IPS-18c (cell line): ENCODE measurements at regions not wholly inside any gene's neighbourhood (a gene's known extent, or its start where the extent isn't known, plus 50 kb on each side); places are given as distances from the start of the nearest gene placed in this dataset.
"Not testable (repeated sequence)": the region's sequence is repeated elsewhere in the genome, so short reads cannot be mapped to it uniquely, and the experiment has no call there.

Experiments used
- H3K4me3 ChIP-seq: 2 replicates; pipeline ENCODE4 v1.7.0; 2013; ENCODE audit warnings: low read depth, mild to moderate bottlenecking, low read length, moderate library complexity; ENCODE audit not compliant: insufficient read depth
- H3K9me3 ChIP-seq: one replicate; pipeline ENCODE4 v1.6.1; 2013; ENCODE audit warnings: mild to moderate bottlenecking, low read length, moderate library complexity; ENCODE audit not compliant: control insufficient read depth, insufficient read depth

DNA sequence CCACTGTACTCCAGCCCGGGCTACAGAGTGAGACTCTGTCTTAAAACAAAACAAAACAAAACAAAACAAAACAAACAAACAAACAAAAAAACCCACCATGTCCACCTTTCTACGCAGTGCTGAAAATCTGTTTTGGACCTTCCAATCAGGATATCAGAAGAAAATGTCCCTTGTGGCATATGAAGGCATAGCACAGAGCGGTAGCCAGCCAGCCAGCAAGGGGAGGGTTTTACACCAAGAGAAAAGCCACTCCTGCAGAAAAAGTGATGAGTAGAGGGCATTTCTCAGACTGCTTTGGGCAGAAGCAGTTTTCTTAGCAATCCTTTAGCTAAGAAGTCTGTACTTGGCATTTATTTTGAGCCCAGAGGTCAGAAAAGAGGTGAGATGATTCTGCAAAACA is 612.2 kb downstream of the TYW1 start:
- H3K4me3 ChIP-seq: no peak overlapping the region
- peaks cover 27% of the 10 kb centered on the region for H3K9me3 ChIP-seq

- H3K9me3 ChIP-seq: peaks cover 19% of the 10 kb centered on the region
- no peak overlapping the region; the same call in 1 of the 2 replicates for H3K4me3 ChIP-seq
These were observed 614.3 kb downstream of the TYW1 start for GRCh38 chr7:67610897-67611296.

DNA sequence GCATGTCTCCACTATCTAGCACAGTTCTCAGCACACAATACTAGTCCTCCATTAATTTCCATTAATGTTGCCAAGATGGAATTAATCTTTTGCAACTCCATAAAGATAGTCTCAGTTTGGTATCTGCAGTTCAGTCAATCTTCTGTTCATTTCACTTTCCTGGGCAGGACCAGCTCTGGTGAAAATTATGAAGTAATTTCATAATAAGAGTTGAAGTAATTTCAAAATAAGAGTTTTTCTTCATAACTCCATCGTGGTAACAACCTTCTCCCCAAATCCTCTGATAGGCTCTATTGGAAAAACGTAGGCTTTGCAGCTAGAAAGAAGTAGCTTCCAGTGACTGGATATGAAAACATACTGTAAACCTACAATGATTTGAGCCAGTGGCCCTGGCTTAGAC is 618.2 kb downstream of the TYW1 start:
- no peak overlapping the region for H3K4me3 ChIP-seq
- peaks cover 17% of the 10 kb centered on the region for H3K9me3 ChIP-seq

DNA sequence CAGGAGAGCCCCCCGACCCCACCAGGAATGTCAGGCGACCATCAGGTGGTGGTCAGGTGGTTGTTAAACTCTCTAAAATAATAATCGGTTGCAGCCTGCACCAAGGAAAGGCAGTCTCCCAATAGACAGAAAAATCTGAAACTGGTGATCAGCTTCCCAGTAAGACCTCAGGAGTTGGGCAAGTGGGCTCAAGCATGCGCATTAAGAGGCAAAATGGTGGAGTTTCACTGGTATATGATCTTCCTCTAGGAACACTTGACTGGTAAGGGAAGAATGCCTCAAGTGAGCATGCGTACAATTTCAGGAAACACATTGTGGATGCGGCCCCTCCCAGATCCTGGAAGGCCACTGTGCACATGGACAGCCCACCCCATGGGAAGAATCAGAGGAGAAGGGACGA is 619.9 kb downstream of the TYW1 start:
- Histone ChIP-seq H3K9me3 (peaks cover 13% of the 10 kb centered on the region), H3K4me3 (no peak overlapping the region)

DNA sequence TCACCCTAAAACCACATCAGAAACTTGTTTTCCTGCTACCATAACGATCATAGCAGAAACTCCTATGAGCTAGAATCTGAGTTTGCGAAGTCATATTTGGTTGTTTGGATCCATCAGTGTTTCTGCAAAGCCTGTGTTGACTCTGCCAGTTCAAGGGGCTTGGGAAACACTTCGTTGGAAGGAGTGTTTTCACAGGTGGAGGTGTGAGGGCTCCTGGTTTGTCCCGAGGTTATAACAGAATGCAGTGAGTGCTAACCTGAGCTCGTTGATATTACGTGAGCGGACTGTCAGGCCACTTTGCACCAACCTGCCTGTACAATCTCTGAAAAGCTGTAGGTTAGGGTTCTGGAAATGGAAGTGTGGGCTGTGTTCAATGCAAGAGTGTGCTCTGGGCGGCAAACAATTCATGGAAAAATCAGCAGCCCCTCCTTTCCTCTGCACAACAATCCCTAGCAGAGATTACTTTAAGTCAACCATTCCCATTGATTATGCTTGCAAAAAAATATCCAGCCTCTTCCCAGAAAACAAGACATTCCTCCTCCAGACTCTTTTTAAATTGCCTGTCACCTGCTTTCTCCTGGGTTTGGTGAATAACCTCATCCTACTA is 622.0 kb downstream of the TYW1 start:
- Histone ChIP-seq H3K9me3 (peaks cover 16% of the 10 kb centered on the region), H3K4me3 (no peak overlapping the region; the same call in 1 of the 2 replicates)

DNA sequence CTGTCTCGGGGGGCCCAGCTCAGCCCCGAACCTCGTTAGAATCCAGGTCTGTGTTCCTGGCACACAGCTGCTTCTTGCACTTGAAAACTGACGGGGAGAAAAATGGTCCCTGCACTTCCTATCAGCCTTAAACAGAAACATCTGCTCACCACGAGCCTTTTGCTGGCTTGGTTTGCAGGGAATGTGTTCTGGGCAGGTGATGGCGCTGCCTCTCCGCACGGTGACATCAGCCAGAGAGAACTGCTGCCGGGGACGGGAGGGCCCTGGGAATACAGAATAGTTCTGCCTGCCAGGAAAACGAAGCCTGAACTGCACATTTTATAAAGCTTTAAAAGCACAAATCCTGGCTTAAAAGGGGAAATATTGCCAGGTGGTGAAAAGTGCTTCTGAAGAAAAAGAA is 622.5 kb downstream of the TYW1 start:
- Histone ChIP-seq H3K4me3 (no peak overlapping the region), H3K9me3 (peaks cover 15% of the 10 kb centered on the region)

GRCh38 chr7:67620216-67620933 is 623.7 kb downstream of the TYW1 start:
- H3K9me3 ChIP-seq: peaks cover 15% of the 10 kb centered on the region

DNA sequence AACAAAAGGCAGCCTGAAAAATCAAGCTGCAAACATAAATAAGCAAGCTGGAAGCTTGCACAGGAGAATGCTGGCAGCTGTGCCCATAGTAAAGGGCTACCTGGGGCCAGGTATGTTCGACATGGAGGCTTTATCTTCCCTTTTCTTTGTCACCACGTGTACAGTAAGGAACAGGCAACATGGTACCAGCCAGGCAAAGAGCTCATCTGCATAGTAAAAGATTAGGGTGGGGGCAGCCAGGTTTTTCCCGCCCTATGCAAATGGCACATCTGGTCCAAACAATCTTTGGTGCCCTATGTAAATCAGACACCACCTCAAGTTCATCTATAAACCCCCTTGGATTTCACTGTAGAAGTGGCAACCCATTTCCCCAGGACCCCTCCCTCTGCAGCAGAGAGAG is 625.1 kb downstream of the TYW1 start:
- H3K9me3 ChIP-seq: peaks cover 14% of the 10 kb centered on the region
- H3K4me3 ChIP-seq: no peak overlapping the region

More at GRCh38 chr7:67620216-67620933, 623.7 kb downstream of the TYW1 start:
- no peak overlapping the region for H3K4me3 ChIP-seq

DNA sequence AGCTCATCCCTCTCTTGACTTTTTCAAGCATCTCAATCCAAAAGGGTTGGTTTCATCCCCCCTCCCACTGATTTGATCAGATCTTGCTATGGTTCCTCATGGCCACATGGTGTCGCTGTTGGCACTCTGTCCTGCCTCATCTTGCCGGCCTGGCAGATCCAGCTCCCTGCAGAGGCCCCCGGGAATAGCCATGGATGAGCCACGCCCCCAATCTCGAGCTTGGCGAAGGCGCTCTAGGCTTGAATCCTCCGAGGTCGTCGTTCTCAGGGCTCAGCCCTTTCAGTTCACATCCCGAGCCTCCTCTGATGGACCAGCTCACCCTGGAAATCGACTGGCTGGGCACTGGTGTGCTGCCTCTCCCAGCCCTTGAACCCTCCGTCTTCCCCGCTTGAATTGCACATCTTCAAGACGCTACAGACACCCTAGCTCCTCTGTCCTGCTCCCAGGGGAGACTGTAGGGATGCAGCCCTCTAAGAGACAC is 628.7 kb downstream of the TYW1 start:
- Histone ChIP-seq H3K4me3 (no peak overlapping the region), H3K9me3 (peaks cover 15% of the 10 kb centered on the region)

GRCh38 chr7:67631476-67631875 is 634.8 kb downstream of the TYW1 start:
- Histone ChIP-seq H3K9me3 (peaks cover 30% of the 10 kb centered on the region), H3K4me3 (no peak overlapping the region)

GRCh38 chr7:67635271-67635670 is 638.6 kb downstream of the TYW1 start:
- no peak overlapping the region for H3K4me3 ChIP-seq
- H3K9me3 ChIP-seq: peaks cover 25% of the 10 kb centered on the region

DNA sequence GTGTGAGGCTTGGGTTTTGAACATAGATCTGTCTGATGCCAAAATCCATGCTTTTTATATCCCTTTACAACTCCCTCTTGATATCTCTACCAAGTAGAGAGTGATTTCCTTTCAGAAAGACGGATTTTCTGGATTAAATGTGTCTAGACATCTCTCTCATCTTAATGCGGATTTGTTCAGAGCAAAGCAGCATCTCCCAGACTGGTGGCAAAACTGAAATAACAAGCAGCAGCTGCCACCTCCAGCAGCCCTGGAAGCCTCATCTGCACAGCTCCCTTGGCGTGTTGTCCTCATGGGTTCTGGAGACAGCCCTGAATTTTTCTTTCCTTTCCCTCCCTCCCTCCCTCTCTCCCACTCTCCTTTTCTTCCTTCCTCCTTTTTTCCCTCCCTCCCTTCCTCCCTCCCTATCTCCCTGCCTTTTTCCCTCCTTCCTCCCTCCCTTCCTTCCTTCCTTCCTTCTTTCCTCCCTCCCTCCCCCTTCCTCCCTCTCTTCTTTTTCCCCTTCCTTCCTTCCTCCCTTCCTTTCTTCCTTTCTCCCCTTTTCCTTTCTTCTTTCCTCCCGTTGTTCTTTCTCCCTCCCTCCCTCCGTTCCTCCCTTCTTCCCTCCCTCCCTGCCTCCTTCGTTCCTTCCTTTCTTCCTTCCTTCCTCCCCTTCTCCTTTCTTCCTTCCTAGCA is 639.9 kb downstream of the TYW1 start:
- H3K9me3 ChIP-seq: peaks cover 21% of the 10 kb centered on the region
- H3K4me3 ChIP-seq: no peak overlapping the region

DNA sequence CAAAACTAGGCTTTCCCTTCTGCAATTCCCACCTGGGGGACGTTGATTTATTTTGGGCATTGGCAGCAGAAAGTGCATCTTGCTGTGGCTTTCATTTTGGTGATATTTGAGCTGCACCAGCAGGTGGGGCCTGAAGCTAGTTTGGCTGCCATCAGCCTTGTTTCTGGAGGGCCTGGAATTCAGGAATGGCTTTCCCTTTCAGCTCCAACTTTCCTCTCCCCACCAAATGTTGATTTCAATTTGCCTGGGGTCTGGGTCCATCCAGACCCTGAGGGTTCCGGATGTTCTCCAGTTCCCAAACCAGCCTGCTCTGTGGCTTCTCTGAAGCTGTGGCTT is 640.4 kb downstream of the TYW1 start:
- H3K9me3 ChIP-seq: peaks cover 16% of the 10 kb centered on the region

DNA sequence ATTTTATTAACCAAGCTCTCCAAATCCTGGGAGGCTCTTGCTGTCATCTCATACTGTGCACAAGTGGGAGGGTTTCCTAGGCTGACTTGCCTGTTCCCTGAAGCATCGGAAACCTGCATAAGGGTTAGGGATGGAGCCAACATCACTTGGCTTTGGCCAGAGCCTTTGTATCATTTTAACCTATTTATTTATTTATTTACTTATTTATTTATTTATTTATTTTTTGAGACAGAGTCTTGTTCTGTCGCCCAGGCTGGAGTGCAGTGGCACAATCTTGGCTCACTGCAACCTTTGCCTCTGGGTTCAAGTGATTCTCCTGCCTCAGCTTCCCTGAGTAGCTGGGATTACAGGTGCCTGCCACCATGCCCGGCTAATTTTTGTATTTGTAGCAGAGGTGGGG is 645.9 kb downstream of the TYW1 start:
- not testable (repeated sequence) for H3K4me3 ChIP-seq
- H3K9me3 ChIP-seq: peaks cover 26% of the 10 kb centered on the region

More for the DNA sequence above, 640.4 kb downstream of the TYW1 start:
- H3K4me3 ChIP-seq: no peak overlapping the region

- Histone ChIP-seq H3K4me3 (no peak overlapping the region), H3K9me3 (peaks cover 32% of the 10 kb centered on the region)
These were observed 647.5 kb downstream of the TYW1 start for GRCh38 chr7:67644151-67644550.

DNA sequence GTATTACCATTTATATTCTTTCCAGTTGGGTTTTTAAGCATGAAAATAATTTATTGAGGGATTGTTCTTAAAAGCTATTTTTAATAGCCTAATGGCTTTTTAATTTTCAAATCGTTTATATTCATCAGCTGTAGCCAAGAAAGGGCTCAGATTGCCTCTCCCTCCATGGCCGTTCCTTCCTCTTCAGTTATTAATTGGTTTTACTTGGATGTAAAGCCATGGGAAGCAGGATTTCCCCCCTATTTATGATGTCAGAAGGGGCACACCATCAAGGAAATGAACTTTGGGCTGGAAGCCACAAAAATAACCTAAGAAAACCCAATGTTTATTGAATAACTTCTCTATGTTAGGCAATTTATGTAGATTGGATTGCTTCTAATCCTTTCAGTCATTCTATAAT is 656.3 kb downstream of the TYW1 start:
- H3K9me3 ChIP-seq: peaks cover 33% of the 10 kb centered on the region
- no peak overlapping the region for H3K4me3 ChIP-seq

DNA sequence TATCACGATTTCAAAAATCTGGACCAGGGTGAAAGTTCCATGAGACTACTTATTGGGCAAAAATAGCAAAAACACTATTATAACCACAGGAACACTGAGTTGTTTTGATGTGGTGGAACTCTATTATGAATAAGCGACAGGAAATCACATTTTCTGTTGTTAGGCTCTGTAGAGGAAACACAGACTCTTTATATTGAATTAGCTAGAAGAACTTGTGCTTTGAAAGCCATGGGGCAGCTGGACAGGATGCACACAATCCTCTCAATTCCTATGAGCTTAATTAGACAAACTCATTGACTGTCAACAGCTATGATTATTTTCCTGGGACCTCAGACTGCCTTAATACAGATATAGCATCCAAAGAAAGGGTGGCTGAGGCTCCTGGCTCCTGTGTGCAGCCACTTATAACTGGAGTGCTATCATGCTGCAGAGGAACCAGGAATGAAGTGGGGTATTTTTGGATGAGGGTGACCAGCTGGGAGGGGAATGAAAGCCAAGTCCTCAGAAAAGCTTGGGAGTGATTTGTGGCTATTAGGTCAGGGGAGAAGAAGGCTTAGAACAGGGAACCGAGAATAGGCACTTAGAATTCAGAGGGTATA is 657.3 kb downstream of the TYW1 start:
- Histone ChIP-seq H3K9me3 (peaks cover 27% of the 10 kb centered on the region), H3K4me3 (no peak overlapping the region)

DNA sequence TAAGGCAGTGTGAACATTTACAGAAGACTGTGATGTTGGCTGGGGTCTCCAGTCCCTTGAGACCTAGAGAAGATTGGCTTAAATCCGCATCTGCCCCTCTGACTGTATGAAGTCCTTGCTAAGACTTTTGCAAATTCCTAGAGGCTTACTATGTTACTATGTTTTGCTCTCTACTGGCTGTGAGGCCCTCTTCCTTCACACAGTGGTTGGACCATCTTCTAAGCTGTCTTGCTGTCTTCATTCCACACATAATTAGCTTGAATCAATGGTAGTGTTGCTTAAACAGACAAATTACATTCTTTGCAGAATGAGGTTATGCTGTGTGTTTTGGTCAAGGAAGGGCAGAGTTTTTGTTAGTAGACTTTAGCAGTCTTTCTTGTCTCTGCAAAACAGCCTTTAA is 658.0 kb downstream of the TYW1 start:
- Histone ChIP-seq H3K4me3 (no peak overlapping the region), H3K9me3 (peaks cover 27% of the 10 kb centered on the region)
